OCI-LY1 (cell line): ENCODE measurements at regions not wholly inside any gene's neighbourhood (a gene's known extent, or its start where the extent isn't known, plus 50 kb on each side); places are given as distances from the start of the nearest gene placed in this dataset.

Experiments used
- CTCF ChIP-seq: fragments of 200-600 bp; sonication (generic), shearing (Covaris generic); IDR thresholded peaks from 2 replicates; pipeline ENCODE4 v1.5.1; 2017; ENCODE audit warnings: mild to moderate bottlenecking, antibody characterized with exemption, low read length, moderate library complexity, mixed read lengths
- EZH2 ChIP-seq: fragments of 200-600 bp; sonication (generic), shearing (Covaris generic); IDR thresholded peaks from 2 replicates; pipeline ENCODE4 v1.8.0; 2017; ENCODE audit warnings: borderline replicate concordance, mixed run types, mild to moderate bottlenecking, antibody characterized with exemption, low read length, moderate library complexity, mixed read lengths

GRCh38 chr7:67445728-67446127 lies 449.1 kb downstream of the TYW1 start:
- TF ChIP-seq EZH2 (no peak), CTCF (no peak)
